Gastroesophageal sphincter (tissue), 4 donors: ENCODE measurements at regions not wholly inside any gene's neighbourhood (a gene's known extent, or its start where the extent isn't known, plus 50 kb on each side); places are given as distances from the start of the nearest gene placed in this dataset.
"Not testable (repeated sequence)": the region's sequence is repeated elsewhere in the genome, so short reads cannot be mapped to it uniquely, and the experiment has no call there.

Experiments used
- ATAC-seq: fragments of 150-250 bp; one replicate; pipeline ENCODE4 v1.9.1; 2016; ENCODE audit warnings: mild to moderate bottlenecking, moderate library complexity
- H3K27ac ChIP-seq, 4 donors: fragments of 200-600 bp; sonication (generic) in 3 of 4; 1 replicate in 3 of 4; 2 replicates in 1 of 4; pipeline ENCODE4 v1.5.1; 2016 to 2019
- H3K27me3 ChIP-seq: fragments of 200-600 bp; sonication (generic); one replicate; pipeline ENCODE4 v1.5.1; 2019
- H3K36me3 ChIP-seq, 2 donors: fragments of 200-600 bp; sonication (generic); one replicate each; pipeline ENCODE4 v1.5.1; 2019; ENCODE audit warnings: control low read depth in 1 of 2
- H3K4me1 ChIP-seq, 3 donors: fragments of 200-600 bp; sonication (generic); 1 replicate in 2 of 3; 2 replicates in 1 of 3; pipeline ENCODE4 v1.5.1; 2016 to 2019; ENCODE audit warnings: control low read depth in 2 of 3
- H3K4me3 ChIP-seq, 2 donors: fragments of 200-600 bp; sonication (generic); one replicate each; pipeline ENCODE4 v1.5.1; 2019; ENCODE audit warnings: mild to moderate bottlenecking in 1 of 2, moderate library complexity in 1 of 2
- H3K9me3 ChIP-seq, 3 donors: fragments of 200-600 bp; sonication (generic); one replicate each; pipeline ENCODE4 v1.5.1; 2017 to 2019; ENCODE audit warnings: control low read depth in 2 of 3
- EP300 ChIP-seq: sonication (generic); formaldehyde crosslinking; IDR thresholded peaks from one replicate; pipeline ENCODE4 v1.6.1; 2017; ENCODE audit warnings: antibody characterized with exemption, mild to moderate bottlenecking
- POLR2A ChIP-seq, 2 donors: fragments of 450-650 bp; IDR thresholded peaks; one replicate each; pipeline ENCODE4 v1.6.1; 2017; ENCODE audit warnings: antibody characterized with exemption in 2 of 2, mild to moderate bottlenecking in 2 of 2, moderate library complexity in 1 of 2
- POLR2AphosphoS5 ChIP-seq: sonication (generic); formaldehyde crosslinking; IDR thresholded peaks from one replicate; pipeline ENCODE4 v1.6.1; 2017; ENCODE audit warnings: antibody characterized with exemption
- WGBS, 2 donors: methylation state at CpG; one replicate each; pipeline ENCODE4 v1.1.5; 2018; ENCODE audit warnings: low coverage in 1 of 2; 5-methylcytosine and 5-hydroxymethylcytosine counted together
- TF ChIP-seq, protein P1 (sequence below), 4 experiments: fragments of 200-600 bp in 2 of 4; fragments of 450-650 bp in 2 of 4; sonication (generic) in 1 of 4; IDR thresholded peaks; one replicate each; pipeline ENCODE4 v1.5.1; 2017 to 2019; ENCODE audit warnings: antibody characterized with exemption in 4 of 4, mild to moderate bottlenecking in 2 of 4, moderate library complexity in 2 of 4

DNA sequence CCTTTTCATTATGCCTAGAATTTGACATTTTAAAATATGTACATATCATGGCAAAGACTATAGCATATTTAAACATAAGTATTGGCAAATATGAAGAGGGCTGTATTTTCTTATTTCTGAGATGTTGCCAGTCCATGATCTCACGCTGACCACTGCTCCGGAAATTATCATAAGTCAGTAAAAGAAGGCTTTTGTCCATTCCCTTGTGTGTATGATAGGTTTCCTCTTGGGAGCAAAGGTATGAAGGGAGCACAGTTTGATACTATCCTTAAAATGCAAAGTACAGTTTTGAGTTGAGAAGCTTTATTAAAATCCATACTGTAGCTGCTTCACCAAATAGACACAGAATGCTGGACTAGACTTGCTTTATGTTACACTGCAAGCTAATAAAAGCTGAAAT is 52.6 kb upstream of the AGA start:
- no peak overlapping the region for H3K4me3 ChIP-seq
- H3K27ac ChIP-seq, result no peak overlapping the region
- no peaks in the 10 kb centered on the region for H3K36me3 ChIP-seq
- WGBS, 2 donors, result 76 to 85% methylated on average over 2 of the region's 2 CpGs
- no peaks in the 10 kb centered on the region for H3K9me3 ChIP-seq
- TF ChIP-seq POLR2A (IDR thresholded peaks at IDR 0.05) (no peak), EP300 (no peak), POLR2AphosphoS5 (no peak)
- TF ChIP-seq, protein P1, sequence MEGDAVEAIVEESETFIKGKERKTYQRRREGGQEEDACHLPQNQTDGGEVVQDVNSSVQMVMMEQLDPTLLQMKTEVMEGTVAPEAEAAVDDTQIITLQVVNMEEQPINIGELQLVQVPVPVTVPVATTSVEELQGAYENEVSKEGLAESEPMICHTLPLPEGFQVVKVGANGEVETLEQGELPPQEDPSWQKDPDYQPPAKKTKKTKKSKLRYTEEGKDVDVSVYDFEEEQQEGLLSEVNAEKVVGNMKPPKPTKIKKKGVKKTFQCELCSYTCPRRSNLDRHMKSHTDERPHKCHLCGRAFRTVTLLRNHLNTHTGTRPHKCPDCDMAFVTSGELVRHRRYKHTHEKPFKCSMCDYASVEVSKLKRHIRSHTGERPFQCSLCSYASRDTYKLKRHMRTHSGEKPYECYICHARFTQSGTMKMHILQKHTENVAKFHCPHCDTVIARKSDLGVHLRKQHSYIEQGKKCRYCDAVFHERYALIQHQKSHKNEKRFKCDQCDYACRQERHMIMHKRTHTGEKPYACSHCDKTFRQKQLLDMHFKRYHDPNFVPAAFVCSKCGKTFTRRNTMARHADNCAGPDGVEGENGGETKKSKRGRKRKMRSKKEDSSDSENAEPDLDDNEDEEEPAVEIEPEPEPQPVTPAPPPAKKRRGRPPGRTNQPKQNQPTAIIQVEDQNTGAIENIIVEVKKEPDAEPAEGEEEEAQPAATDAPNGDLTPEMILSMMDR (IDR thresholded peaks at IDR 0.05), result no peak
- H3K27me3 ChIP-seq, result no peaks in the 10 kb centered on the region
- no peak for ATAC-seq
- H3K4me1 ChIP-seq, result no peaks in the 10 kb centered on the region

DNA sequence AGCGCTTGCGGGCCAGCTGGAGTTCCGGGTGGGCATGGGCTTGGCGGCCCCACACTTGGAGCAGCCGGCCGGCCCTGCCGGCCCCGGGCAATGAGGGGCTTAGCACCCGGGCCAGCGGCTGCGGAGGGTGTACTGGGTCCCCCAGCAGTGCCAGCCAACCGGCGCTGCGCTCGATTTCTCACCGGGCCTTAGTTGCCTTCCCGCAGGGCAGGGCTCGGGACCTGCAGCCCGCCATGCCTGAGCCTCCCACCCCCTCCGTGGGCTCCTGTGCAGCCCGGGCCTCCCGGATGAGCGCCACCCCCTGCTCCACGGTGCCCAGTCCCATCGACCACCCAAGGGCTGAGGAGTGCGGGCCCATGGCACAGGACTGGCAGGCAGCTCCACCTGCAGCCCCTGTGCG is 53.4 kb upstream of the AGA start:
- no CpG with 5 or more reads among the region's 27 CpGs for WGBS, 2 donors
- H3K27me3 ChIP-seq, H3K27ac ChIP-seq, H3K9me3 ChIP-seq, H3K4me3 ChIP-seq, H3K36me3 ChIP-seq, ATAC-seq, H3K4me1 ChIP-seq: not testable (repeated sequence)

DNA sequence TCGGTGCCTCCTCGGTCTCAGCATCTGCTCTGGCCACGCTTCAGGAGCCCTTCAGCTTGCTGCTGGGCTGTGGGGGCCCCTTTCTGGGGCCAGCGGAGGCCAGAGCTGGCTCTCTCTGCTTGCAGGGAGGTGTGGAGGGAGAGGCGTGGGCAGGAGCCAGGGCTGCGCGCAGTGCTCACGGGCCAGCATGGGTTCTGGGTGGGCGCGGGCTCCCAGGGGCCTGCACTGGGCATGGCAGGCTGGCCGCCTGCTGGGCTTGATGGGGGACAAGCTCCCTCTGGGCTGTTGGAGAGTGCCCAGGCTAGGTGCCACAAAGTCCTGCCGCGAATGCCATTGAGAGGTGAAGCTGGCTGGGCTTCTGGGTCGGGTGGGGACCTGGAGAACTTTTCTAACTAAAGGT is 57.3 kb upstream of the AGA start:
- Histone ChIP-seq H3K4me1 (no peaks in the 10 kb centered on the region), H3K27me3 (no peaks in the 10 kb centered on the region), H3K36me3 (no peaks in the 10 kb centered on the region), H3K27ac (no peak overlapping the region), H3K9me3 (peaks cover 0 to 8% (median 0%) of the 10 kb centered on the region in 3 donors), H3K4me3 (no peak overlapping the region)
- no peak for TF ChIP-seq POLR2A (IDR thresholded peaks at IDR 0.05)
- TF ChIP-seq, protein P1 (IDR thresholded peaks at IDR 0.05), result no peak
- TF ChIP-seq EP300, result no peak
- no peak for TF ChIP-seq POLR2AphosphoS5
- ATAC-seq, result no peak
- WGBS, 2 donors, result no CpG with 5 or more reads among the region's 14 CpGs

GRCh38 chr4:177505171-177505615 is 63.0 kb upstream of the AGA start:
- TF ChIP-seq, protein P1 (IDR thresholded peaks at IDR 0.05), result no peak
- TF ChIP-seq EP300, result no peak
- TF ChIP-seq POLR2A (IDR thresholded peaks at IDR 0.05), result no peak
- no peak for TF ChIP-seq POLR2AphosphoS5
- H3K4me1 ChIP-seq, result no peaks in the 10 kb centered on the region
- no peaks in the 10 kb centered on the region for H3K27me3 ChIP-seq
- whole genome bisulfite sequencing, 2 donors, result 93% methylated on average over 2 of the region's 9 CpGs; no CpG with 5 or more reads in 1 of the 2 donors
- ATAC-seq, result no peak
- peaks cover 0 to 14% (median 0%) of the 10 kb centered on the region in 3 donors for H3K9me3 ChIP-seq
- H3K4me3 ChIP-seq, result no peak overlapping the region
- no peaks in the 10 kb centered on the region for H3K36me3 ChIP-seq
- no peak overlapping the region for H3K27ac ChIP-seq

- H3K4me1 ChIP-seq, result no peaks in the 10 kb centered on the region
Observed at GRCh38 chr4:177508662-177509061, 66.4 kb upstream of the AGA start.

More at GRCh38 chr4:177508662-177509061, 66.4 kb upstream of the AGA start:
- H3K4me3 ChIP-seq, result no peak overlapping the region
- TF ChIP-seq POLR2A (IDR thresholded peaks at IDR 0.05), result no peak
- TF ChIP-seq POLR2AphosphoS5, result no peak
- TF ChIP-seq, protein P1 (IDR thresholded peaks at IDR 0.05), result no peak
- no peak for TF ChIP-seq EP300
- ATAC-seq, result no peak
- 91 to 92% methylated on average over 6 of the region's 6 CpGs for WGBS, 2 donors
- H3K36me3 ChIP-seq, result no peaks in the 10 kb centered on the region
- H3K27me3 ChIP-seq, result no peaks in the 10 kb centered on the region
- peaks cover 0 to 8% (median 0%) of the 10 kb centered on the region in 3 donors for H3K9me3 ChIP-seq
- H3K27ac ChIP-seq, result no peak overlapping the region
